Neural progenitor cell (in vitro differentiated cells): ENCODE measurements at regions not wholly inside any gene's neighbourhood (a gene's known extent, or its start where the extent isn't known, plus 50 kb on each side); places are given as distances from the start of the nearest gene placed in this dataset.

Experiments used
- DNase-seq: peaks from one replicate; pipeline ENCODE4 v3.0.0-alpha.2; 2016; ENCODE audit warnings: low spot score
- H2AFZ ChIP-seq: fragments of 200-600 bp; sonication (generic); replicated peaks from 2 replicates; pipeline ENCODE4 v1.6.1; 2016; ENCODE audit warnings: antibody characterized with exemption
- H3F3A ChIP-seq: fragments of 200-600 bp; sonication (generic); 2 replicates; pipeline ENCODE4 v1.6.1; 2016; ENCODE audit warnings: antibody characterized with exemption, low read depth
- H3K27ac ChIP-seq: fragments of 200-600 bp; sonication (generic); 2 replicates; pipeline ENCODE4 v1.5.1; 2016; ENCODE audit warnings: mild to moderate bottlenecking
- H3K27me3 ChIP-seq: fragments of 200-600 bp; sonication (generic); 2 replicates; pipeline ENCODE4 v1.6.1; 2016; ENCODE audit warnings: mild to moderate bottlenecking, moderate library complexity
- H3K36me3 ChIP-seq: fragments of 200-600 bp; sonication (generic); 2 replicates; pipeline ENCODE4 v1.5.1; 2016
- H3K4me1 ChIP-seq: fragments of 200-600 bp; sonication (generic); 2 replicates; pipeline ENCODE4 v1.6.1; 2016; ENCODE audit warnings: mixed run types
- H3K4me2 ChIP-seq: fragments of 200-600 bp; sonication (generic); 2 replicates; pipeline ENCODE4 v1.6.1; 2016
- H3K4me3 ChIP-seq: fragments of 200-600 bp; sonication (generic); 2 replicates; pipeline ENCODE4 v1.5.1; 2016
- H3K79me2 ChIP-seq: fragments of 200-600 bp; sonication (generic); 2 replicates; pipeline ENCODE4 v1.6.1; 2016; ENCODE audit warnings: low read depth
- H3K9ac ChIP-seq: fragments of 200-600 bp; sonication (generic); 2 replicates; pipeline ENCODE4 v1.6.1; 2016
- H3K9me3 ChIP-seq: fragments of 200-600 bp; sonication (generic); 2 replicates; pipeline ENCODE4 v1.5.1; 2016; ENCODE audit warnings: low read depth
- H4K20me1 ChIP-seq: fragments of 200-600 bp; sonication (generic); 2 replicates; pipeline ENCODE4 v1.6.1; 2016; ENCODE audit warnings: low read depth
- H3K27ac Mint-ChIP-seq: 3 replicates; pipeline ENCODE4 v1.8.0; 2021; ENCODE audit warnings: mixed read lengths
- H3K27me3 Mint-ChIP-seq: 2 replicates; pipeline ENCODE4 v1.8.0; 2022; ENCODE audit warnings: low read depth, mild to moderate bottlenecking, inconsistent platforms, moderate library complexity, mixed read lengths; ENCODE audit not compliant: insufficient read depth
- H3K36me3 Mint-ChIP-seq: 3 replicates; pipeline ENCODE4 v1.8.0; 2021; ENCODE audit warnings: mixed read lengths
- H3K4me1 Mint-ChIP-seq: 3 replicates; pipeline ENCODE4 v1.8.0; 2021; ENCODE audit warnings: mixed read lengths
- H3K4me3 Mint-ChIP-seq: 3 replicates; pipeline ENCODE4 v1.8.0; 2021; ENCODE audit warnings: mild to moderate bottlenecking, moderate library complexity, mixed read lengths
- H3K9me3 Mint-ChIP-seq: 3 replicates; pipeline ENCODE4 v1.8.0; 2020; ENCODE audit warnings: mixed read lengths
- CTCF ChIP-seq: fragments of 200-600 bp; sonication (generic); IDR thresholded peaks from 2 replicates; pipeline ENCODE4 v1.5.1; 2017; ENCODE audit warnings: antibody characterized with exemption, mild to moderate bottlenecking
- EZH2 ChIP-seq: fragments of 200-600 bp; sonication (generic); IDR thresholded peaks from 2 replicates; pipeline ENCODE4 v1.6.1; 2017; ENCODE audit warnings: antibody characterized with exemption, mild to moderate bottlenecking, moderate library complexity
- EZH2phosphoT487 ChIP-seq: fragments of 200-600 bp; sonication (generic); IDR thresholded peaks from 2 replicates; pipeline ENCODE4 v1.6.1; 2017; ENCODE audit warnings: antibody characterized with exemption

GRCh38 chr21:35730325-35730724 is 330.0 kb downstream of the SETD4 start:
- DNase-seq, result no peak
- Histone ChIP-seq H3K4me3 (no peak overlapping the region), H4K20me1 (no peaks in the 10 kb centered on the region), H3K9me3 (no peaks in the 10 kb centered on the region), H3K9ac (no peak overlapping the region), H3K4me2 (no peak overlapping the region), H2AFZ (no peak overlapping the region), H3F3A (no peaks in the 10 kb centered on the region), H3K27me3 (no peaks in the 10 kb centered on the region), H3K4me1 (no peaks in the 10 kb centered on the region), H3K79me2 (no peaks in the 10 kb centered on the region), H3K27ac (no peak overlapping the region), H3K36me3 (no peaks in the 10 kb centered on the region)
- Mint-ChIP-seq H3K4me1 (no peaks in the 10 kb centered on the region), H3K27ac (no peak overlapping the region), H3K9me3 (peaks cover 2% of the 10 kb centered on the region), H3K4me3 (no peak overlapping the region), H3K27me3 (peaks cover 2% of the 10 kb centered on the region), H3K36me3 (no peaks in the 10 kb centered on the region)
- no peak for TF ChIP-seq EZH2
- TF ChIP-seq EZH2phosphoT487, result no peak
- peak; percentile 26 for TF ChIP-seq CTCF

DNA sequence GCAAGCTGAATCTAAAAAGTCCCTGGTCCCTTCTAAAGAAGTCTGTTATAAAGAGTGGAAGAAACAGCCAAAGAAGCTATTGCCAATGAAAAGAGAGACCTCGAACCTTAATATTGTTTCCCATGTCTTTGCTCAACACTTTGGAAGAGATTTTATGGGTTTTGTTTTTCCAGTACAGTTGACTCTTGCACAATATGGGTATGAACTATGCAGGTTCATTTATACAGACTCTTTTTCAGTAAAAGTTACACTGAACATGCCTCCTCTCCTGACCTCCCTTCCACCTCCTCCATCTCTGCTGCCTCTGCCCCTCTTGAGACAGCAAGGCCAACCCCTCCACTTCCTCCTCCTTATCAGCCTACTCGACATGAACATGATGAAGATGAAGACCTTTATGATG is 332.5 kb downstream of the SETD4 start:
- no peaks in the 10 kb centered on the region for H3K36me3 Mint-ChIP-seq
- DNase-seq, result no peak
- Histone ChIP-seq H3K9ac (no peak overlapping the region), H2AFZ (no peak overlapping the region), H3K4me2 (no peak overlapping the region), H3K36me3 (no peaks in the 10 kb centered on the region), H3F3A (no peaks in the 10 kb centered on the region), H3K4me3 (no peak overlapping the region), H3K9me3 (no peaks in the 10 kb centered on the region), H3K4me1 (no peaks in the 10 kb centered on the region), H3K79me2 (no peaks in the 10 kb centered on the region), H3K27me3 (no peaks in the 10 kb centered on the region), H3K27ac (no peak overlapping the region), H4K20me1 (no peaks in the 10 kb centered on the region)
- H3K9me3 Mint-ChIP-seq, result peaks cover 10% of the 10 kb centered on the region
- H3K27me3 Mint-ChIP-seq, result peaks cover 4% of the 10 kb centered on the region
- no peaks in the 10 kb centered on the region for H3K4me1 Mint-ChIP-seq
- H3K27ac Mint-ChIP-seq, result no peak overlapping the region
- TF ChIP-seq EZH2phosphoT487 (no peak), EZH2 (no peak)
- H3K4me3 Mint-ChIP-seq, result no peak overlapping the region

- Histone ChIP-seq H3K27me3 (no peaks in the 10 kb centered on the region), H4K20me1 (no peaks in the 10 kb centered on the region), H3F3A (no peaks in the 10 kb centered on the region), H3K4me3 (no peak overlapping the region), H3K27ac (no peak overlapping the region), H2AFZ (no peak overlapping the region), H3K79me2 (no peaks in the 10 kb centered on the region), H3K4me1 (no peaks in the 10 kb centered on the region), H3K9me3 (no peaks in the 10 kb centered on the region), H3K4me2 (no peak overlapping the region), H3K9ac (no peak overlapping the region), H3K36me3 (no peaks in the 10 kb centered on the region)
- no peaks in the 10 kb centered on the region for H3K36me3 Mint-ChIP-seq
- H3K27ac Mint-ChIP-seq, result no peak overlapping the region
- TF ChIP-seq EZH2, result no peak
- TF ChIP-seq CTCF, result no peak
- no peak for TF ChIP-seq EZH2phosphoT487
- H3K27me3 Mint-ChIP-seq, result peaks cover 4% of the 10 kb centered on the region
- H3K4me1 Mint-ChIP-seq, result no peaks in the 10 kb centered on the region
- DNase-seq, result no peak
- H3K4me3 Mint-ChIP-seq, result no peak overlapping the region
- peaks cover 14% of the 10 kb centered on the region for H3K9me3 Mint-ChIP-seq
These were observed 336.2 kb downstream of the SETD4 start for GRCh38 chr21:35724156-35724555.

- Mint-ChIP-seq H3K4me1 (peaks cover 4% of the 10 kb centered on the region), H3K9me3 (peaks cover 14% of the 10 kb centered on the region), H3K27me3 (peaks cover 9% of the 10 kb centered on the region), H3K27ac (no peak overlapping the region), H3K4me3 (no peak overlapping the region), H3K36me3 (no peaks in the 10 kb centered on the region)
- TF ChIP-seq EZH2phosphoT487 (no peak), EZH2 (no peak), CTCF (no peak)
- Histone ChIP-seq H3K9ac (no peak overlapping the region), H2AFZ (no peak overlapping the region), H3F3A (no peaks in the 10 kb centered on the region), H3K4me2 (no peak overlapping the region), H3K27ac (no peak overlapping the region), H4K20me1 (no peaks in the 10 kb centered on the region), H3K27me3 (no peaks in the 10 kb centered on the region), H3K36me3 (no peaks in the 10 kb centered on the region), H3K4me1 (no peaks in the 10 kb centered on the region), H3K9me3 (no peaks in the 10 kb centered on the region), H3K79me2 (no peaks in the 10 kb centered on the region), H3K4me3 (no peak overlapping the region)
- DNase-seq, result no peak
These were observed 338.6 kb downstream of the SETD4 start for GRCh38 chr21:35721701-35722100.
